ENCODE measurements at regions not wholly inside any gene's neighbourhood (a gene's known extent, or its start where the extent isn't known, plus 50 kb on each side); places are given as distances from the start of the nearest gene placed in this dataset.

GRCh38 chr10:118209215-118209614, 132.9 kb downstream of the FAM204A start (continued):
- TF ChIP-seq, protein P1, sequence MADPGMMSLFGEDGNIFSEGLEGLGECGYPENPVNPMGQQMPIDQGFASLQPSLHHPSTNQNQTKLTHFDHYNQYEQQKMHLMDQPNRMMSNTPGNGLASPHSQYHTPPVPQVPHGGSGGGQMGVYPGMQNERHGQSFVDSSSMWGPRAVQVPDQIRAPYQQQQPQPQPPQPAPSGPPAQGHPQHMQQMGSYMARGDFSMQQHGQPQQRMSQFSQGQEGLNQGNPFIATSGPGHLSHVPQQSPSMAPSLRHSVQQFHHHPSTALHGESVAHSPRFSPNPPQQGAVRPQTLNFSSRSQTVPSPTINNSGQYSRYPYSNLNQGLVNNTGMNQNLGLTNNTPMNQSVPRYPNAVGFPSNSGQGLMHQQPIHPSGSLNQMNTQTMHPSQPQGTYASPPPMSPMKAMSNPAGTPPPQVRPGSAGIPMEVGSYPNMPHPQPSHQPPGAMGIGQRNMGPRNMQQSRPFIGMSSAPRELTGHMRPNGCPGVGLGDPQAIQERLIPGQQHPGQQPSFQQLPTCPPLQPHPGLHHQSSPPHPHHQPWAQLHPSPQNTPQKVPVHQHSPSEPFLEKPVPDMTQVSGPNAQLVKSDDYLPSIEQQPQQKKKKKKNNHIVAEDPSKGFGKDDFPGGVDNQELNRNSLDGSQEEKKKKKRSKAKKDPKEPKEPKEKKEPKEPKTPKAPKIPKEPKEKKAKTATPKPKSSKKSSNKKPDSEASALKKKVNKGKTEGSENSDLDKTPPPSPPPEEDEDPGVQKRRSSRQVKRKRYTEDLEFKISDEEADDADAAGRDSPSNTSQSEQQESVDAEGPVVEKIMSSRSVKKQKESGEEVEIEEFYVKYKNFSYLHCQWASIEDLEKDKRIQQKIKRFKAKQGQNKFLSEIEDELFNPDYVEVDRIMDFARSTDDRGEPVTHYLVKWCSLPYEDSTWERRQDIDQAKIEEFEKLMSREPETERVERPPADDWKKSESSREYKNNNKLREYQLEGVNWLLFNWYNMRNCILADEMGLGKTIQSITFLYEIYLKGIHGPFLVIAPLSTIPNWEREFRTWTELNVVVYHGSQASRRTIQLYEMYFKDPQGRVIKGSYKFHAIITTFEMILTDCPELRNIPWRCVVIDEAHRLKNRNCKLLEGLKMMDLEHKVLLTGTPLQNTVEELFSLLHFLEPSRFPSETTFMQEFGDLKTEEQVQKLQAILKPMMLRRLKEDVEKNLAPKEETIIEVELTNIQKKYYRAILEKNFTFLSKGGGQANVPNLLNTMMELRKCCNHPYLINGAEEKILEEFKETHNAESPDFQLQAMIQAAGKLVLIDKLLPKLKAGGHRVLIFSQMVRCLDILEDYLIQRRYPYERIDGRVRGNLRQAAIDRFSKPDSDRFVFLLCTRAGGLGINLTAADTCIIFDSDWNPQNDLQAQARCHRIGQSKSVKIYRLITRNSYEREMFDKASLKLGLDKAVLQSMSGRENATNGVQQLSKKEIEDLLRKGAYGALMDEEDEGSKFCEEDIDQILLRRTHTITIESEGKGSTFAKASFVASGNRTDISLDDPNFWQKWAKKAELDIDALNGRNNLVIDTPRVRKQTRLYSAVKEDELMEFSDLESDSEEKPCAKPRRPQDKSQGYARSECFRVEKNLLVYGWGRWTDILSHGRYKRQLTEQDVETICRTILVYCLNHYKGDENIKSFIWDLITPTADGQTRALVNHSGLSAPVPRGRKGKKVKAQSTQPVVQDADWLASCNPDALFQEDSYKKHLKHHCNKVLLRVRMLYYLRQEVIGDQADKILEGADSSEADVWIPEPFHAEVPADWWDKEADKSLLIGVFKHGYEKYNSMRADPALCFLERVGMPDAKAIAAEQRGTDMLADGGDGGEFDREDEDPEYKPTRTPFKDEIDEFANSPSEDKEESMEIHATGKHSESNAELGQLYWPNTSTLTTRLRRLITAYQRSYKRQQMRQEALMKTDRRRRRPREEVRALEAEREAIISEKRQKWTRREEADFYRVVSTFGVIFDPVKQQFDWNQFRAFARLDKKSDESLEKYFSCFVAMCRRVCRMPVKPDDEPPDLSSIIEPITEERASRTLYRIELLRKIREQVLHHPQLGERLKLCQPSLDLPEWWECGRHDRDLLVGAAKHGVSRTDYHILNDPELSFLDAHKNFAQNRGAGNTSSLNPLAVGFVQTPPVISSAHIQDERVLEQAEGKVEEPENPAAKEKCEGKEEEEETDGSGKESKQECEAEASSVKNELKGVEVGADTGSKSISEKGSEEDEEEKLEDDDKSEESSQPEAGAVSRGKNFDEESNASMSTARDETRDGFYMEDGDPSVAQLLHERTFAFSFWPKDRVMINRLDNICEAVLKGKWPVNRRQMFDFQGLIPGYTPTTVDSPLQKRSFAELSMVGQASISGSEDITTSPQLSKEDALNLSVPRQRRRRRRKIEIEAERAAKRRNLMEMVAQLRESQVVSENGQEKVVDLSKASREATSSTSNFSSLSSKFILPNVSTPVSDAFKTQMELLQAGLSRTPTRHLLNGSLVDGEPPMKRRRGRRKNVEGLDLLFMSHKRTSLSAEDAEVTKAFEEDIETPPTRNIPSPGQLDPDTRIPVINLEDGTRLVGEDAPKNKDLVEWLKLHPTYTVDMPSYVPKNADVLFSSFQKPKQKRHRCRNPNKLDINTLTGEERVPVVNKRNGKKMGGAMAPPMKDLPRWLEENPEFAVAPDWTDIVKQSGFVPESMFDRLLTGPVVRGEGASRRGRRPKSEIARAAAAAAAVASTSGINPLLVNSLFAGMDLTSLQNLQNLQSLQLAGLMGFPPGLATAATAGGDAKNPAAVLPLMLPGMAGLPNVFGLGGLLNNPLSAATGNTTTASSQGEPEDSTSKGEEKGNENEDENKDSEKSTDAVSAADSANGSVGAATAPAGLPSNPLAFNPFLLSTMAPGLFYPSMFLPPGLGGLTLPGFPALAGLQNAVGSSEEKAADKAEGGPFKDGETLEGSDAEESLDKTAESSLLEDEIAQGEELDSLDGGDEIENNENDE (IDR thresholded peaks at IDR 0.05; ENCODE audit: low read depth, low read length) = no peak
